ENCODE measurements at regions not wholly inside any gene's neighbourhood (a gene's known extent, or its start where the extent isn't known, plus 50 kb on each side); places are given as distances from the start of the nearest gene placed in this dataset.
"Not testable (repeated sequence)": the region's sequence is repeated elsewhere in the genome, so short reads cannot be mapped to it uniquely, and the experiment has no call there.

DNA sequence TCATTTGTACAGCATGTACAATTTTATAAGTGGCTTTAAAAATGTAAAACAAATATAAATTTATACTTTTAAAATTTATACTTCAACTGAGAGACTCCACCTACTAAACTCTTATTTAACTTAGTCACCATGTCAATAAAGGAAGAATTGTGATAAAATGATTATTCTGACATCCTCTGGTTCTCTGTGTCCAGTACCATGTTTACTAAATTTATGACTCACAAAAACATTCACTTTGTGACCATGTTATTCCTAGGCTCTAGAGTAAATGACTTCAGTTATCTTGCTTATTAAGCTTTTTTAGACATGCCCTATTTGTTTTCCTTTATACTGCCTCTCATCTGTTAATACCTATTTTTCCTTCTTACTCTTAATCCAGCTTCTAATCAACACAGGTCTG, 959.6 kb upstream of the SLC39A10 start:
- no peak for DNase-seq (ENCODE audit: low spot score)

DNA sequence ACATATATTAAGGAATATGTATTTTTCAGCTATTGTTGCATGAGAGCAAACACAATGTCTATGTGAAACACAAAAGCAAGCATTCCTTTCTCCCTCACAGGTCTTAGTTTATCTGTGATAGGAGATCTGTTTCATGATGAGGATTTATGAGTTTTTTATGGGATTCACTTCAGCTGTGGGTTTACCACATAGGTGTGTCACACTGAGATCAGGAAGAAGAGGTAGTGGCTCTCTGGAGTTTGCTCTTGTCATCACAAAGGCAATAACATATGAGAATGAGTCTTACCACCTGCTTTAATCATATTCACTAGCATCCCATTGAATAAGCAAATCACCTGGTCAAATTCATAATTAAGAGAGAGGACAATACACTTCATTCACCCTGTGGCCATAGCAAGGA, 960.3 kb upstream of the SLC39A10 start:
- no peak for DNase-seq (ENCODE audit: low spot score)

DNA sequence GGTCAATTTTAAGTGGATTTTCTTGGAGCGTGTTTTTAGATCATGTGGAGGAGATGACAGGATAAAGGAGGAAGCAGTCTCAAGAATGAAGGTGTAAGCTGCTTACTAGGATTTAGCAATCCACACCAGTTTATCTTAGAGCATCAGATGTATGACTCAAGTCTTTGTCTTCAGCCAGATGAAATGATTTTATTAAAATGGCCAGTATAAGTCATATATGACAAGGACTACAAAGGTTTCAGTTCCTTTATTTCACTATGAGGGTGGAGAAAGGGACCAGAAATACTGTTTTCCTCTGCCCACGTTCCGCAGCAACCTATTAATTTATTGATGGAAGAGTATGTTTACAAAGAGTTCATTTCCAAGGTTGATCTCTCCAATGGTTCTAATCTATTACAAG, 970.5 kb upstream of the SLC39A10 start:
- DNase-seq (ENCODE audit: low spot score), result no peak

DNA sequence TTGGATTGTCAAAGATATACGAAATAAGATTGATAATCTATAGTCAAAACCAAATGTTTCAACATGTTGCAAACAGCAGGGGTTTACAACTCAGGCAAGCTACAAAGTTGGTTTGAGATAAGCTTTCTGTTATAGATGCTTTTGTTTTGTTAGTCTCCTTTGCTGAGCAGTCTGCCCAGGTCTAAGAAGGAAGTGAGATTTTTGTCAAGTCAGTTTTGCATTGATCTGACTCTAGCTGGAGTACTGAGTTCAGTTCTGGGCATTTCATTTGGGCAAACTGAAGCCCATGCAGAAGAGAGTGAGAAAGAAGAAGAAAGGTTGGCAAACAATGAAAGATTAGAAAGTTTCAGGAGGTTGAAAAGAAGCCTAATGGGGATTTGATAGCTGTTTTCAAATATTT, 983.0 kb upstream of the SLC39A10 start:
- no peak for DNase-seq (ENCODE audit: low spot score)

DNA sequence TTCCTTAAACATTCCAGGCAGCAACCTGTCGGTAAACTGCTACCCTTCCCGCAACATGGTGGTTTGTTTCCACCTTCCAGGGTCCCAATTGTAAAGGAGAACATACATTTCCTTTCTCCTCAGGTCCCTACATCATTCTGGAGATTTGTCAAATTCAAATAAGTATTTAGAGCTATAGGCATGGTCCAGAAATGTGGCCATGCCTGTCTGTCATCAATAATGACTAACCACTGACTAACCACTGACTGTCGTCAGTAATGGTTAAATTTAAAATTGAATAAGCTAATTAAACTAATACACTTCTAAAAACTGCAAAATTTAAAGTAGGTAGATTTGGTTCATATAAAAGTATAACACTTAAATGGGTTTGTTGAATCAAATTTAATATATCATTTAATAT, 984.0 kb upstream of the SLC39A10 start:
- DNase-seq (ENCODE audit: low spot score), result no peak

DNA sequence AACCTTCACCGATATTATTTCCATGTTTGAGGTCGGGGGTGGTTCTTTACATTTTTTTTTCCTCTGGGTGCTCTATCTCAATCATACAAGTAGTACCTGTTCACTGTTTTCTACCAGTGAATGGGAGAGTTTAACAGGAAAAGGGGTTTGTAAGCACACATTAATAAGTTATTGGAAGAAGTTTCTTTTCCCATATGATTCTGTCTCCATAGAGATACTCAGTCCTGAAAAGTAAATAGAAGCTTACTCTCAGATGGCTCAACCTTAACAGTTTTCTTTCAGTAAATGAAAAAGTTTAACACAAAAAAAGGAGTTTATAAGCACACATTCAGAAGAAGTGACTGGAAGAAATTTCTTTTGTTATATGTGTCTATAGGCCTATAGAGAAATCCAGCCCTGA, 995.6 kb upstream of the SLC39A10 start:
- DNase-seq (ENCODE audit: low spot score), result no peak

DNA sequence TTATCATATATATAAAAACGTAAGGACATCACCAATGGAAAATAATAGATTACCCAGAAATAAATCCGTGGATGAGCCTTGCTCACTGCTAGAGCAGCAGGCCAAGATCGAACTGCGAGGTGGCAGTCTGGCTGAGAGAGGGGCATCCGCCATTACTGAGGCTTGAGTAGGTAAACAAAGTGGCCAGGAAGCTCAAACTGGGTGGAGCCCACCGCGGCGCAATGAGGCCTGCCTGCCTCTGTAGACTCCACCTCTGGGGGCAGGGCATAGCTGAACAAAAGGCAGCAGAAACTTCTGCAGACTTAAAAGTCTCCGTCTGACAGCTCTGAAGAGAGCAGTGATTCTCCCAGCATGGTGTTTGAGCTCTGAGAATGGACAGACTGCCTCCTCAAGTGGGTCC, 1018.0 kb upstream of the SLC39A10 start:
- not testable (repeated sequence) for DNase-seq (ENCODE audit: low spot score)

DNA sequence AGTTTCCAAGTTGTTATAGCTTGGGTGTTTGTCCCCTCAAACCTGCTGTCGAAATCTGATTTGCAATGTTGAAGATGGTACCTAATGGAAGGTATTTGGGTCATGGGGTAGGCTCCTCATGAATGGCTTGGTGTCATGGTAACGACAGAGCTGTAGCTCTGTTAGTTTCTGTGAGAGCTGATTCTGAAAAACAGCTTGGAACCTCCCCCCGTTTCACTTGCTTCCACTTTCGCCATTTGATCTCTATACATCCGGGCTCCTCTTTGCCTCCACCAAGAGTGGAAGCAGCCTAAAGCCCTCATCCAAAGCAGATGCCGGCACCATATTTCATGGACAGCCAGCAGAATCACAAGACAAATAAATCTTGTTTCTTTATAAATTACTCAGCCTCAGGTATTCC, 1035.1 kb upstream of the SLC39A10 start:
- no peak for DNase-seq (ENCODE audit: low spot score)

DNA sequence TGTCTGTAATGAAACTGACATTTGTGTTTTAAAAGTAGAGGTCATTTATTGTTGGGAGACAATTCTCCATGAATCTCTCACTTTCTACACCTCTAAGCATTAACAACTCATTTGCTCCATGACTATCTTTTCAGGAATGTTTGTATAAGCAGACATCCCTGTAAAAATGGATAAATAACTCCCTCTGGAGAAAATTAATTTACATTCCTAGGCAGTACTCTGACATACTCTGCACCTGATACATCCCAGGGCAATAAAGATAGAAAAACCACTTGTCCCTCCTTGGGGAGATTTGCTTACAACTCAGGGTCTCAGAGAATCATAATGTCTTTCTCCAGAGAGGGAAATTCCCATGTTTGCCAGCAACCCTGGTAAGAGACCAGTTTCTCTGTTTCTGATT, 1037.7 kb upstream of the SLC39A10 start:
- peak; percentile 75 for DNase-seq (ENCODE audit: low spot score)

DNA sequence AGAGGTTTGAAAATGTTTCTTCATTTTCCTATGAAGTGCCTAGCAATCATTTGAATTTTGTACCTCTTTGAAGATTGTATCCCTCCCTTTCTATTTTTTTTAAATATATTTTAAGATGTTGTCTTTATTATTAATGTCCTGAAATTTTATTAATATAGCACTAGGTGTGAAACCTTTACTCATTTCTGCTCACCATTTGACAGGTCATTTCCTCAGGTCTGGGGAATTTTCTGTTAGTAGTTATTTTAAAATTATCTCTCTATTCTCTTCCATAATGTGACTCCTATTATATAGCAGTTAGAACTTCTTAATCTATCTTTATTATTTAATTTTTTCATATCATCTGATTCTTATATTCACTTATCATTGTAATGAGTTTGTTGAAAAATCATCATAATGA, 1038.6 kb upstream of the SLC39A10 start:
- DNase-seq (ENCODE audit: low spot score), result no peak

DNA sequence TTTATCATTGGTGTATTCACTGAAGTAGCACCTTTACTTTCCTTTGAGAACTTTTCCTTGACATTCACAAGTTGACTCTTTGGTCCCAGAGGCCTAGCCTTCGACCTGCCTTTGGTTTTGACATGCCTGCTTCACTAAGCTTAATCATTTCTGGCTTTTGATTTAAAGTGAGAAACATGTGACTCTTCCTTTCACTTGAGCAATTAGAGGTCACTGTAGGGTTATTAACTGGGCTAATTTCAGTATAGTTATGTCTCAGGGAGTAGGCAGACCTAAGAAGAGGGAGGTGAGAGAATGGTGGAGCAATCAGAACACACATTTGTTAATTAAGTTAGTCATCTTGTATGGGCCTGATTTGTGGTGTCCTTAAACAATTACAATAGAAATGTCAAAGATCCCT, 1040.7 kb upstream of the SLC39A10 start:
- DNase-seq (ENCODE audit: low spot score), result no peak

DNA sequence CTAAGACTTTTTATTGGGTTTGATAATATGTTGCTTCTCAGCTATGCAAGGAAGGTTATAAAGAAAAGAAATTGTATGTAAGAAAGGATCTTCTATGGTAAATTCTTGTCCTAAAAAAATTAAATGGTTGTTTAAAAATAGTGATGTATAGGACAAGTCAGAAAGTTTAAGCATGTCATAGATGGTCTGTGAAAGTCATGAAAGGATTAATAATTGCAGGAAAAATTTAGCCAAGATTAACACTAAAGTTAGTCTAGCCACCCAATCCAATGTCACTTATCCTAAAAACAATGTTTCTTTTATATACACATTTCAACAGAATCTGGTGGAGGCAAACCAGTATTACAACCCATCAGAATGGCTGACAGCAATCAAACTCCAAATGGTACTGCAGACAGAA, 1046.7 kb upstream of the SLC39A10 start:
- DNase-seq (ENCODE audit: low spot score), result no peak

DNA sequence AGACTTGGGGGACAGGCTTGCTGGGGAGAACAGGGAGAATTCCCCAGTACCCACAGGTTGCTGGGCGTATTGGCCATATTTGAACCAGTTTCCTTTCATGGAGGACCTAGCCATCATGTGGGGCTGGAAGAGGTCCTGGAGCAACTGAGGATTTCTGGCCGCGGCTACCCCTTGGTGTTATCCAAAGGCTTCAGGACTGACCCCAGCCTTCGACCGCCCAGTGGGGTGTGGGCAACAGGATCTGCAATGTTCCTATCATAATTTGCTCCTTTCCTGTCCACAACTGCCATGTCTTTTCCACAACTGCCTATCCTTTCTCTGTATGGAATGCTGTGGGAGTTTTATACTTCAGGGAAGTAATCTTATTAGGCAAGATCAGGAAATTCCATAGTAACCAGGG, 1053.6 kb upstream of the SLC39A10 start:
- no peak for DNase-seq (ENCODE audit: low spot score)

DNA sequence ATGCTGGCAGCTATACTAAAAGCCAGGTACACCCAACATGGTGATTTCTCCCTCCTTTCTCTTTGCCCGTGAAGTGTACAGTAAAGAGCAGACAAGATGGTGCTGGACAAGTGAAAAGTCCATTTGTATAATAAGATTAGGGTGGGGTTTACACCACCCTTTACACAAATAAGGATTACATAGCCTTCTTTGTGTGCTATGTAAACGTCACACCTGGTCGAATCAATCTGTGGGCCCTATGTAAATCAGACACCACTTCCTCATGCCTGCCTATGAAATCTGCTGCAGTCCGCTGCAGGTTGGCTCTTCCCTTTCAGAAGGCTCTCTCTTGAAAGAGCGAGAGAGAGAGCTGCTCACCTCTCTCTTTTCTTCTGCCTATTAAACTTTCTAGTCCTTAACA, 1054.3 kb upstream of the SLC39A10 start:
- no peak for DNase-seq (ENCODE audit: low spot score)

DNA sequence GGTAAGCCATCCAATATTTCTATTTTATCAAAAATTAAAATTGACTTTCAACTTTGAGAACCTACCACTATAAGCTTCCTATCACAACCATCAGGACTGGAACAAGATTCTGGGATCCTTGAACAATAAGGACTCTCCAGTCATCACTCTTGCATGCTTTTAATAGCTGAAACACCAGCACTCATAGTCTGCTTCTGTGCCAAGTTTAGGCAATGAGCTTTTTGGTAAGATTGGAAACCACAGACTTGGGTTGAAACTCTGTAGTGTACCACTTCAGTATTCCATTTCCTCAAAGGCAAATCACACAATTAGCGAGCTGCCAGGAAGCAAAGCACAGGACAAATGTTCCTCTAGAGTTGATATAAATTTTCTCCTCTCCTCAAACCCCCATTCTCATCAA, 1065.8 kb upstream of the SLC39A10 start:
- DNase-seq (ENCODE audit: low spot score), result no peak

DNA sequence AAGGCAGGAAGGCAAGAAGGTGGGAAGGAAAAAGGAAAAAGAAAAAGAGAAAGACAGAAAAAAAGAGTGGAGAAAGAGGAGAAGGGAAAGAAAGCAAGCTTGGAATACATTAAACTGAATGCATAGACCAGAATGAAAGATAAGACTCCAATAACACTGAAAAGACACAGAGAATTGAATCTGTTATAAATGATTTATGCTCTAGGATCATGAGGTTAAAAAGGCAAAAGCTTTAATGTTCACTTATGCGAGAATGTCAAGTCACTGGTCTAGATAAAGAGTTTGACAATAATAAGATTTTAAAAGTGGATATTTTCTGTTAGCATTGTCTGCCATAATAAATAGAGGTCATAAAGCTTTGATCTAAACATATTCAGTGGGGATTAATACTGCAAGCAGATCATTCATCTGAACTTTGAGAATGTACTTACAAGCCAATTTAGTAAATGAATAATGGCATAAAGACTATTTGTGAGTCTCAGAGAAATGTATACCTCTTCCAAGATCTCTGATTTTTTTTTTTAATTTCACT, 1069.2 kb upstream of the SLC39A10 start:
- DNase-seq (ENCODE audit: low spot score), result no peak

DNA sequence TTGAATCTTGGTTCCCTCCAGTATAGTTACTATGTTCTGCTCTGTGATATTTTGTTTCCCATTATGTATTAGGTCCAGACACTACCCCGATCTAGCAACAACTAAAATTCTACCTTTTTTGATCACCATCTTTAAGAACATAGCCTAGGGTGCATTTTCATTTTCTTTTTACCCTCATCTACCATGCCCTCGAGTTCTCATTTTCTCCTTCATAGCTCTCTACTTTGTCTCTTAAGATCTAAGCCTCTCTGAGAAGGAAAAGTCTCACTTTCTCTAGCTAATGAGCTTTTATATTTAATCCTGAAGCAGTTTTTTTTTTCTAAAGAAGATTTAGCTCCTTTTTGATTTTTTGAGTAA, 1089.4 kb upstream of the SLC39A10 start:
- DNase-seq (ENCODE audit: low spot score), result no peak

DNA sequence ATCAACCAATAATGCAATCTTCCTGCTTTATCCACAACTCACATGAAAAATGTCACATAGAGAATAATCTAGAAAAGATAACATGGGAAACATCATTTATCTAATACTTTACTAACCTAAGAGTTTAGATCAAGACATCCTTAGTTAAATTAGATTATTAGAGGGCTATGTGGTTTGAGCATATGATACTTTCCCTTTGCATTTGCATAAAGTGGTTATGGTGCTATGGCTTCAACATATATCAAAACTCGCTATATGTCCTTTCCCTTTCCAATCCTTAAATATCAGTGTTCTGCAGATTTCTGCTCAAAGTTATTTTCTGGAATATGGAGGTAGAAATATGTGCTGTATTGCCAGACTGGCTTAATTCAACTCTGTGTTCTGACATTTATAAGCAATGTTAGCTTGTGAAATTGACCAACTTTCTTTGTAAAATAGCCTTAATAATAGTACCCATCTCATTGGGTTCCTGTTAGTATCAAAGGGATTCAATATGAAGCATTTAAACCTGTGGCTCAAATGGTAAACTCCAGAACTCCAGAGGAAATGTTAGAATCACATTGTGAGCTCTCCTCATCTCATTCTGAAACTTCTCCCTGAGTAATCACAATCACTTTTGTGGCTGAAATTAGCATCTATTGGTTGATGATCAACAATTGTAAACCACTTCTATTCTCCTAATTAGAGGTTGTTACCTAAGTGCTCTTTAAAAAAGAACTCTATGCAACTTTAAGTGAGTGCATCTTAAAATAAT, 1089.9 kb upstream of the SLC39A10 start:
- DNase-seq (ENCODE audit: low spot score), result no peak

DNA sequence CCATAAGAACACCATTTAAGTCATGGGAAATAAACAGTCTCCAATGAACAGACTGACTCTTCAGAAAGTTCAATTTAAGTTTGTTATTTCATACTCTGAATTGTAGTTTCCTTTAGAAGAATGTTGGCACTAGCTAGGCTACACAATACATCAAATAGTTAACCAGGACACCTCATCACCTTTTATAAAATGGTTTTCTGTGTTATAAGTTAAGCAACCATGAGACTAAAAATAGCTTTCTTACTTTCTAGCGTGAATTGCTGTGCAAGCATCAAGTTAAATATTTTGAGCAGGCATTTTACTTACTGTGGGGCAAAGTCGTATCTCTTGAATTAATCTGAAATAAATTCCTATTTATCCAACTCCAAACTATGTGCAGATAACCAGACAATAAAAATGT, 1092.6 kb upstream of the SLC39A10 start:
- no peak for DNase-seq (ENCODE audit: low spot score)

DNA sequence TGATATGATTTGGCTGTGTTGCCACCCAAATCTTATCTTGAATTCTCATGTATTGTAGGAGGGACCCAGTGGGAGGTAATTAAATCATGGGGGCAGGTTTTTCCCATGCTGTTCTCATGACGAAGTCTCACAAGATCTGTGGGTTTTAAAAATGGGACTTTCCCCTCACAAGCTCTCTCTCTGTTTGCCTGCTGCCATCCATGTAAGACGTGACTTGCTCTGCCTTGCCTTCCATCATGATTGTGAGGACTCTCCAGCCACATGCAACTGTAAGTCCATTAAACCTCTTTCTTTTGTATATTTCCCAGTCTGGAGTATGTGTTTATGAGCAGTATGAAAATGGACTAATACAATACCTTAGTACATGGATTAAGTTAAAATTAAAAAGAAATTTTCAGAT, 1094.7 kb upstream of the SLC39A10 start:
- no peak for DNase-seq (ENCODE audit: low spot score)

DNA sequence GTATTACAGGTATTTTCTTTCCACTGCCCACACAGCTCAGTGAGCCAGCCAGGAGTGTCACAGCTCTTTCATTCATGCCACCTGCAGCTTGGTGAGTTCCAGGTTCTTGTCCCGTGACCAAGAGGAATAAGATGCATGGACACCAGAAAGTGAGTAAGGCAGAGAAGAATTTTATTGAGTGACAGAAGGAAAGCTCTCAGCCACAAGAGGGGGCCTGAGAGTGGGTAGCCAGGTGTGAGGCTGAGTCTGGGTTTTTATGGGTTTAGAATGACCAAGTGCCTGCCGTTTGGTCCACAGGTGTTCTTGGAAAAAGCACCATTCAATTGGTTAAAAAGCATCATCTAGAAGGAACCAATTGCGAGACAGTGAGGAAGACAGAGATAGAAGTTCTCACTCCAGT, 1097.1 kb upstream of the SLC39A10 start:
- no peak for DNase-seq (ENCODE audit: low spot score)

DNA sequence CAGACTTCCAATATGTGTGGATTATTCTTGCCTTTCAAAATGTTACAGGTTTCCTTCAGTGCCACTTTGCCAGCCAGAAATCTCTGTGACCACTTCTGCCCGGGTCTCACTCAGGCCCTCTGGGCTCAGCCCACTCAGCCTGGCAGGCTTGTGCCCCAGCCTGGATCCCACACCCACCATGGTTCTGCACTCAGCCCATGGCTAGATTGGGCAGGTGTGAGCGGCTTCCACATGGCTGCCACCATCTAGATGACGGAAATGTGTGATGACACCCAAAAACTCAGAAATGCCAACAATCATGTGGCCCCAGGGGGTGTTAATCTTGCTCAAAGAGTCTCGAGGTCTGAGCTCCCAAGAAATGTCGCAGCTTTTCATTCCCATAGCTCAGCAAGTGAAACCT, 1097.5 kb upstream of the SLC39A10 start:
- no peak for DNase-seq (ENCODE audit: low spot score)

DNA sequence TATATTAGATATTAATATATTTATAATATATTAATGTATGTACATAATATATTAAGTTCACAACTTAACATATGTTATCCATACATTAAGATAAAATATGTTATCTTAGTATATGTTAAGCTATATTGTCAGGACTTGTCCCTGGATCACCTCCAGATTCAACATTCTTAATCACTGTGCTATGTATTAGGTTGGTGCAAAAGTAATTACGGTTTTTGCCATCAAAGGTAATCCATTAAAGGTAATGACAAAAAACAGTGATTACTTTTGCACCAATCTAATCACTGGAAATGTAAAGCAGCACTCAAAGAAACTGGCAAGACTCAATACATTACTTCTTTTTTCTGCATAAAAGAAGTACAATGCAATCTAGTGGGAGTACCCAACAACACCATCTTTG, 1099.0 kb upstream of the SLC39A10 start:
- no peak for DNase-seq (ENCODE audit: low spot score)

DNA sequence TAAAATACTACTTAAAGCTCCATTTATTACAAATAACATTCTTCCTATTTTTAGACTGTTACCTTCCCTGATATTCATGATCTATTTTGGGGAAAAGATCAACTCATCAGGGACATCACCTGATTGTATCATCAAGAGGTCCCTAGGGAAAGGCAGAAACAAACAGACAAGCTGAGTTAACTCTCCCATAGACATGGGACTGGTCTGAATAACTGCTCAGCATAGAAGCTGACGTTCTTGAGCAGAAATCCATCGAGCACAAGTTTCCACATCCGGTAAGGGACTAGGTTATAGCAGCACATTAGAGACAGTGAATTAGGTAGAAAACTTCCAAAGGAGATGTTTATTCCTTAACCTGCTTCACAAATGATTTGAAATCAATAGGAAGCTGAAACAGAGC, 1100.4 kb upstream of the SLC39A10 start:
- no peak for DNase-seq (ENCODE audit: low spot score)
